ENCODE measurements at regions not wholly inside any gene's neighbourhood (a gene's known extent, or its start where the extent isn't known, plus 50 kb on each side); places are given as distances from the start of the nearest gene placed in this dataset.

DNA sequence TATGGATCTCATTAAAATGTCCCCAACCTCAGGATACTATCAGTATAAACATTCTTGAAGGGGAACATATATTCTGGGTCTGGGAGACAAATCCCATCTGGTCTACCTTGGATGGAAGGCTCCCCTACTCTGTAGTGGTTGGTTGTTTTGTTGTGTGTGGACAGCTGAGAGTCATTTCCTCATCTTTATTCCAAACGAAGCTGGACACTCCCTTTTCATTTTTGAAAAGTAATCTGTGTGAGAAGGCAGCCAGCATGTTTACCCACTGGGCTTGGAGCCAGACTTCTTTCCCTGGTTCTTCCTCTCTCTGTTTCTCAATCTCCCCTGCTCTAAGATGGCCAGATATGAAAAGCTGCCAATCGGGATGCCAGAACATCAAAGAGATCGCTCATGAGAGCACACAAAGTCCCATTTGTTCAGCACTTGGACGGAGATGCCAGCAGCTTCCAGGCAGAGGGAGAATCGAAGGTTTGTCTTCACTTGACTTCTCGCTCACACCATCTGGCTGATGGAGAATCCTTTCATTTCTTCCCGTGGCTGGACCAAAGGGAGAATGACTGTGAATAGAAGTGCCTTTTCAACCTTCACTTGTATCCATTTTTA is 108.1 kb upstream of the AGR3 start:
- H3K9ac ChIP-seq = no peak overlapping the region

DNA sequence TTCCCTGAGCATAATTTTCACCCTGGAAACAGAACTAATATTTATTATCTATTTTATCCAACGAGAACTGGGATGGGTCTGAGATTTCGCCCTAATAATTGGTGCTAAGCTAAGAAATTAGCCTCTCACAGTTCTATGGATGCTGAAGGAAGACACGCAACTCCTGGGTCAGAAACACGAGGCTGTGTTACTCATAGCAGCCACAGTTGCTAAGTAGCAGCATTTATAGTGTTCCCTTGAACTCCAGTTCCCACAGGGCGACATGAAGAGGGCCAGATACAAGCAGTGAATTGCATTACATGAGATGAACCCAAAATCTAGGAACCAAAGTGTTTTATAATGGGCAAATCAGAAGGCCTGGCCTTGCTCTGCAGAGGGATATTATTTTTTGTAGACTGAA is 109.8 kb upstream of the AGR3 start:
- Histone ChIP-seq H3K36me3 (ENCODE audit: insufficient read depth) (no peaks in the 10 kb centered on the region), H3K27me3 (ENCODE audit: insufficient read depth, low read depth) (no peaks in the 10 kb centered on the region), H3K4me1 (ENCODE audit: low read depth, poor library complexity, severe bottlenecking) (no peaks in the 10 kb centered on the region), H3K9ac (no peak overlapping the region), H3K79me2 (ENCODE audit: insufficient read depth, low read depth) (no peaks in the 10 kb centered on the region), H3K27ac (no peak overlapping the region), H3K4me3 (IDR thresholded peaks at IDR 0.05; ENCODE audit: insufficient read depth, low read depth, low read length) (no peak overlapping the region), H4K20me1 (ENCODE audit: insufficient read depth) (no peaks in the 10 kb centered on the region), H2AFZ (ENCODE audit: low read depth) (no peak overlapping the region), H3K4me2 (no peak overlapping the region)
- TF ChIP-seq, protein P1, sequence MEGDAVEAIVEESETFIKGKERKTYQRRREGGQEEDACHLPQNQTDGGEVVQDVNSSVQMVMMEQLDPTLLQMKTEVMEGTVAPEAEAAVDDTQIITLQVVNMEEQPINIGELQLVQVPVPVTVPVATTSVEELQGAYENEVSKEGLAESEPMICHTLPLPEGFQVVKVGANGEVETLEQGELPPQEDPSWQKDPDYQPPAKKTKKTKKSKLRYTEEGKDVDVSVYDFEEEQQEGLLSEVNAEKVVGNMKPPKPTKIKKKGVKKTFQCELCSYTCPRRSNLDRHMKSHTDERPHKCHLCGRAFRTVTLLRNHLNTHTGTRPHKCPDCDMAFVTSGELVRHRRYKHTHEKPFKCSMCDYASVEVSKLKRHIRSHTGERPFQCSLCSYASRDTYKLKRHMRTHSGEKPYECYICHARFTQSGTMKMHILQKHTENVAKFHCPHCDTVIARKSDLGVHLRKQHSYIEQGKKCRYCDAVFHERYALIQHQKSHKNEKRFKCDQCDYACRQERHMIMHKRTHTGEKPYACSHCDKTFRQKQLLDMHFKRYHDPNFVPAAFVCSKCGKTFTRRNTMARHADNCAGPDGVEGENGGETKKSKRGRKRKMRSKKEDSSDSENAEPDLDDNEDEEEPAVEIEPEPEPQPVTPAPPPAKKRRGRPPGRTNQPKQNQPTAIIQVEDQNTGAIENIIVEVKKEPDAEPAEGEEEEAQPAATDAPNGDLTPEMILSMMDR (conservative IDR thresholded peaks at IDR 0.05; ENCODE audit: low read depth, low read length) = no peak

More for the DNA sequence above, 108.1 kb upstream of the AGR3 start:
- no peak overlapping the region for H3K4me3 ChIP-seq (IDR thresholded peaks at IDR 0.05; ENCODE audit: insufficient read depth, low read depth, low read length)
- H3K27ac ChIP-seq = no peak overlapping the region
- H2AFZ ChIP-seq (ENCODE audit: low read depth) = no peak overlapping the region
- no peaks in the 10 kb centered on the region for H3K27me3 ChIP-seq (ENCODE audit: insufficient read depth, low read depth)
- TF ChIP-seq, protein P1 (conservative IDR thresholded peaks at IDR 0.05; ENCODE audit: low read depth, low read length) = no peak
- H3K4me2 ChIP-seq = no peak overlapping the region
- no peaks in the 10 kb centered on the region for H3K79me2 ChIP-seq (ENCODE audit: insufficient read depth, low read depth)
- no peaks in the 10 kb centered on the region for H4K20me1 ChIP-seq (ENCODE audit: insufficient read depth)
- H3K4me1 ChIP-seq (ENCODE audit: low read depth, poor library complexity, severe bottlenecking) = no peaks in the 10 kb centered on the region
- no peaks in the 10 kb centered on the region for H3K36me3 ChIP-seq (ENCODE audit: insufficient read depth)

DNA sequence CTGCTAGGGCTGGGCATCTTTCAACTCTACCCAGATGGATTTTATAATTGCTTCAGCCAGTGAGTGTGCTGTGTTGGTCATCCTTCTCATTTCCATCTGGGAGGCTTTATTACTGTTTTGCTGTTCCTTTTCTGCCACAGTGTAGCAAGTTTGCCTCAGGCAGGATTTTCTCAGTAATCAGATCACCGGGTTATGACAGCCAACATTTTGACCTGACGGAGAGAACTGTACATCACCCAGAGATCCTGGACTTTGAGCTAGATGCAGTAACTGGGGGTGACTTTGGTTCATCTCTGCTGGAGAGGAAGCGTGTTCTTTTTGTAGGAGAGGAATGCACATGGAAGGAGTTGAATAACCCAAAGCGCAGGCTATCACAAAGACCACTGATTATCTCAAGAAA is 111.8 kb upstream of the AGR3 start:
- Histone ChIP-seq H3K4me1 (ENCODE audit: low read depth, poor library complexity, severe bottlenecking) (no peaks in the 10 kb centered on the region), H3K4me3 (IDR thresholded peaks at IDR 0.05; ENCODE audit: insufficient read depth, low read depth, low read length) (no peak overlapping the region), H3K27ac (no peak overlapping the region), H3K36me3 (ENCODE audit: insufficient read depth) (no peaks in the 10 kb centered on the region), H3K4me2 (no peak overlapping the region), H3K9ac (no peak overlapping the region), H2AFZ (ENCODE audit: low read depth) (no peak overlapping the region), H3K79me2 (ENCODE audit: insufficient read depth, low read depth) (no peaks in the 10 kb centered on the region), H4K20me1 (ENCODE audit: insufficient read depth) (no peaks in the 10 kb centered on the region), H3K27me3 (ENCODE audit: insufficient read depth, low read depth) (no peaks in the 10 kb centered on the region)
- TF ChIP-seq, protein P1 (conservative IDR thresholded peaks at IDR 0.05; ENCODE audit: low read depth, low read length) = no peak

DNA sequence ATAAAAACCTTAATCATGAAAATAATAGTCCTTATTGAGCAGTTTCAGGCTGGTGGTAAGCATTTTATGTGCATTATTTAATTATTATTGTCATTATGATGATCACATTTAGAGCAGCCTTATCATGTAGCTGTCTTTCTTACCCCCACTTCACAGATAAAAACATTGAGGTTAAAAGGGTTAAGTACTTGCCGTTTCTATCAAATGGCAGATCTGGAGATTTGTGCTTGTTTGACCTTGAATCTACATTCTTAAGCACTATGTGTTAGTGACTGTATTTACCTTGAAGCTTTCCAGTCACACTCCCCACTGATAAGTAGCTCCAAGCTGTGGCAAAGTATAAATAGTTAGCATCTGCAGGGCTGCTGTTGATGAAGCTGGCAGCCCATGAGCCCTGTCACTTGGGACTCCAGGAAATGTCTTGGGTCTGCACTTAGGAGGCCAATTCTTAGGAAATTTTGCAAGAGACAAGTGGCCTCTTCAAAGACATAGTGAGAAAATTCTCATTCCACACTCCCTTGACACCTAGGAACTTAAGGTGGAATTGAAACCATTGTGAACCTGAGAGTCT is 116.8 kb upstream of the AGR3 start:
- Histone ChIP-seq H3K36me3 (ENCODE audit: insufficient read depth) (no peaks in the 10 kb centered on the region), H3K4me1 (ENCODE audit: low read depth, poor library complexity, severe bottlenecking) (no peaks in the 10 kb centered on the region), H3K9ac (no peak overlapping the region), H3K27ac (no peak overlapping the region), H4K20me1 (ENCODE audit: insufficient read depth) (no peaks in the 10 kb centered on the region), H3K79me2 (ENCODE audit: insufficient read depth, low read depth) (no peaks in the 10 kb centered on the region), H2AFZ (ENCODE audit: low read depth) (no peak overlapping the region), H3K4me2 (no peak overlapping the region), H3K4me3 (IDR thresholded peaks at IDR 0.05; ENCODE audit: insufficient read depth, low read depth, low read length) (no peak overlapping the region), H3K27me3 (ENCODE audit: insufficient read depth, low read depth) (no peaks in the 10 kb centered on the region)
- TF ChIP-seq, protein P1 (conservative IDR thresholded peaks at IDR 0.05; ENCODE audit: low read depth, low read length) = no peak
